Body of pancreas (tissue), 4 donors: ENCODE measurements at regions not wholly inside any gene's neighbourhood (a gene's known extent, or its start where the extent isn't known, plus 50 kb on each side); places are given as distances from the start of the nearest gene placed in this dataset.

ENCODE experiments used
- POLR2A ChIP-seq, 3 donors: fragments of 450-650 bp; IDR thresholded peaks; one replicate each; pipeline ENCODE4 v1.6.1; 2016; ENCODE audit warnings: antibody characterized with exemption in 3 of 3, mild to moderate bottlenecking in 2 of 3
- TF ChIP-seq, protein P1 (sequence below), 7 experiments: fragments of 450-650 bp in 4 of 7; fragments of 200-600 bp in 3 of 7; sonication (generic) in 3 of 7; IDR thresholded peaks; one replicate each; pipeline ENCODE4 v1.5.1; 2016 to 2019; ENCODE audit warnings: antibody characterized with exemption in 7 of 7

DNA sequence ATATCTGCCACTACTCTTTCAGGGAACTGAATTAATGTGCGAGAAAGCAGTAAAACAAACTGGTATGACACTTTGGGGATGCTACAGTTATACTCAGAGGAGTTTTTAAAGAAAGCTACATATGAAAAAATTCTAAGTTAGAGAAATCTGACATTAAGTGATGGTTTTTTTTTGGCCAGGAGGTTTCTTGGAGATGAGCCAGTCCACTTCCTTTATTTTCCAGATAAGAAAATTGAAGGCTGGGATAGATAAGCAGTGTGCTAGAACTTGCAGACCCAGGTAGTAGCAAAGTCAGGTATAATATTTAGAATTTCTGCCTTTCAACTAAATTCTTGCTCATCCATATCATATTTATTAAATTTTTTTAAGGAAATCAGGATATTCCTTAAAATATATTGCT lies 106.8 kb downstream of the FAT4 start:
- TF ChIP-seq, protein P1, sequence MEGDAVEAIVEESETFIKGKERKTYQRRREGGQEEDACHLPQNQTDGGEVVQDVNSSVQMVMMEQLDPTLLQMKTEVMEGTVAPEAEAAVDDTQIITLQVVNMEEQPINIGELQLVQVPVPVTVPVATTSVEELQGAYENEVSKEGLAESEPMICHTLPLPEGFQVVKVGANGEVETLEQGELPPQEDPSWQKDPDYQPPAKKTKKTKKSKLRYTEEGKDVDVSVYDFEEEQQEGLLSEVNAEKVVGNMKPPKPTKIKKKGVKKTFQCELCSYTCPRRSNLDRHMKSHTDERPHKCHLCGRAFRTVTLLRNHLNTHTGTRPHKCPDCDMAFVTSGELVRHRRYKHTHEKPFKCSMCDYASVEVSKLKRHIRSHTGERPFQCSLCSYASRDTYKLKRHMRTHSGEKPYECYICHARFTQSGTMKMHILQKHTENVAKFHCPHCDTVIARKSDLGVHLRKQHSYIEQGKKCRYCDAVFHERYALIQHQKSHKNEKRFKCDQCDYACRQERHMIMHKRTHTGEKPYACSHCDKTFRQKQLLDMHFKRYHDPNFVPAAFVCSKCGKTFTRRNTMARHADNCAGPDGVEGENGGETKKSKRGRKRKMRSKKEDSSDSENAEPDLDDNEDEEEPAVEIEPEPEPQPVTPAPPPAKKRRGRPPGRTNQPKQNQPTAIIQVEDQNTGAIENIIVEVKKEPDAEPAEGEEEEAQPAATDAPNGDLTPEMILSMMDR (IDR thresholded peaks at IDR 0.05): no peak
- no peak for TF ChIP-seq POLR2A (IDR thresholded peaks at IDR 0.05)
